Ishikawa (cell line): ENCODE measurements at regions not wholly inside any gene's neighbourhood (a gene's known extent, or its start where the extent isn't known, plus 50 kb on each side); places are given as distances from the start of the nearest gene placed in this dataset.

Experiments used
- CREB1 ChIP-seq: IDR thresholded peaks from 2 replicates; pipeline ENCODE4 v1.6.1; 2012; ENCODE audit warnings: low read depth
- EGR1 ChIP-seq: IDR thresholded peaks from 2 replicates; pipeline ENCODE4 v1.6.1; 2012
- EP300 ChIP-seq: IDR thresholded peaks from 2 replicates; pipeline ENCODE4 v1.6.1; 2012; ENCODE audit warnings: borderline replicate concordance
- NFIC ChIP-seq: IDR thresholded peaks from 2 replicates; pipeline ENCODE4 v1.6.1; 2012
- RAD21 ChIP-seq: IDR thresholded peaks from 2 replicates; pipeline ENCODE4 v1.6.1; 2012; ENCODE audit warnings: low read depth
- TAF1 ChIP-seq: IDR thresholded peaks from 2 replicates; pipeline ENCODE4 v1.6.1; 2012; ENCODE audit warnings: low read depth, mild to moderate bottlenecking
- TCF12 ChIP-seq: IDR thresholded peaks from 2 replicates; pipeline ENCODE4 v1.6.1; 2012; ENCODE audit warnings: low read depth
- TEAD4 ChIP-seq: IDR thresholded peaks from 2 replicates; pipeline ENCODE4 v1.6.1; 2012
- YY1 ChIP-seq: IDR thresholded peaks from 2 replicates; pipeline ENCODE4 v1.6.1; 2012; ENCODE audit warnings: low read depth
- TF ChIP-seq, protein P1 (sequence below): IDR thresholded peaks from 2 replicates; pipeline ENCODE4 v1.6.1; 2012; ENCODE audit warnings: low read depth, mild to moderate bottlenecking
- TF ChIP-seq, protein P2 (sequence below): IDR thresholded peaks from 2 replicates; pipeline ENCODE4 v1.6.1; 2012
- TF ChIP-seq, protein P3 (sequence below): IDR thresholded peaks from 2 replicates; pipeline ENCODE4 v1.6.1; 2012

DNA sequence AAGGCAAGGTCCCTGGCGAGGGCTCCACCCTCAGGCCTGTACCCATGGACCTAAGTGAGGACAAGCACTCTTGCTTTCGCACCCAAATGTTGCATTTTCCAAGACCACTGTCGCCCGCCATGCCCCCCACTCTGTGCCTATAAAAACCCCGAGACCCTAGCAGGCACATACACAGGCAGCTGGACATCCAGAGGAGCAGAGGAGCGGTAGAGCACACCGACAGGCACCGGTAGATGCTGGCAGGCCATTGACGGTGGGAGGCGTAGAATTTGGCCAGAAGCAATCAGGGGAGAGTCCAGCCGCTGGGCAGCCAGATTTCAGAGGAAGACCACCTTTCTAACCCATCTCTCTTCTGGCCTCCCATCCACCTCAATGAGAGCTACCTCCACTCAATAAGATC, 715.2 kb upstream of the AADAT start:
- TF ChIP-seq EGR1 (no peak), RAD21 (no peak), CREB1 (no peak), TEAD4 (no peak), EP300 (no peak), TCF12 (no peak), YY1 (no peak), TAF1 (no peak), NFIC (no peak)
- TF ChIP-seq, protein P1, sequence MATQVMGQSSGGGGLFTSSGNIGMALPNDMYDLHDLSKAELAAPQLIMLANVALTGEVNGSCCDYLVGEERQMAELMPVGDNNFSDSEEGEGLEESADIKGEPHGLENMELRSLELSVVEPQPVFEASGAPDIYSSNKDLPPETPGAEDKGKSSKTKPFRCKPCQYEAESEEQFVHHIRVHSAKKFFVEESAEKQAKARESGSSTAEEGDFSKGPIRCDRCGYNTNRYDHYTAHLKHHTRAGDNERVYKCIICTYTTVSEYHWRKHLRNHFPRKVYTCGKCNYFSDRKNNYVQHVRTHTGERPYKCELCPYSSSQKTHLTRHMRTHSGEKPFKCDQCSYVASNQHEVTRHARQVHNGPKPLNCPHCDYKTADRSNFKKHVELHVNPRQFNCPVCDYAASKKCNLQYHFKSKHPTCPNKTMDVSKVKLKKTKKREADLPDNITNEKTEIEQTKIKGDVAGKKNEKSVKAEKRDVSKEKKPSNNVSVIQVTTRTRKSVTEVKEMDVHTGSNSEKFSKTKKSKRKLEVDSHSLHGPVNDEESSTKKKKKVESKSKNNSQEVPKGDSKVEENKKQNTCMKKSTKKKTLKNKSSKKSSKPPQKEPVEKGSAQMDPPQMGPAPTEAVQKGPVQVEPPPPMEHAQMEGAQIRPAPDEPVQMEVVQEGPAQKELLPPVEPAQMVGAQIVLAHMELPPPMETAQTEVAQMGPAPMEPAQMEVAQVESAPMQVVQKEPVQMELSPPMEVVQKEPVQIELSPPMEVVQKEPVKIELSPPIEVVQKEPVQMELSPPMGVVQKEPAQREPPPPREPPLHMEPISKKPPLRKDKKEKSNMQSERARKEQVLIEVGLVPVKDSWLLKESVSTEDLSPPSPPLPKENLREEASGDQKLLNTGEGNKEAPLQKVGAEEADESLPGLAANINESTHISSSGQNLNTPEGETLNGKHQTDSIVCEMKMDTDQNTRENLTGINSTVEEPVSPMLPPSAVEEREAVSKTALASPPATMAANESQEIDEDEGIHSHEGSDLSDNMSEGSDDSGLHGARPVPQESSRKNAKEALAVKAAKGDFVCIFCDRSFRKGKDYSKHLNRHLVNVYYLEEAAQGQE, result no peak
- TF ChIP-seq, protein P2, sequence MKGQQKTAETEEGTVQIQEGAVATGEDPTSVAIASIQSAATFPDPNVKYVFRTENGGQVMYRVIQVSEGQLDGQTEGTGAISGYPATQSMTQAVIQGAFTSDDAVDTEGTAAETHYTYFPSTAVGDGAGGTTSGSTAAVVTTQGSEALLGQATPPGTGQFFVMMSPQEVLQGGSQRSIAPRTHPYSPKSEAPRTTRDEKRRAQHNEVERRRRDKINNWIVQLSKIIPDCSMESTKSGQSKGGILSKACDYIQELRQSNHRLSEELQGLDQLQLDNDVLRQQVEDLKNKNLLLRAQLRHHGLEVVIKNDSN, result no peak
- TF ChIP-seq, protein P3, sequence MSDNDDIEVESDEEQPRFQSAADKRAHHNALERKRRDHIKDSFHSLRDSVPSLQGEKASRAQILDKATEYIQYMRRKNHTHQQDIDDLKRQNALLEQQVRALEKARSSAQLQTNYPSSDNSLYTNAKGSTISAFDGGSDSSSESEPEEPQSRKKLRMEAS, result no peak
